NCI-H1092 (cell line): ENCODE measurements at regions not wholly inside any gene's neighbourhood (a gene's known extent, or its start where the extent isn't known, plus 50 kb on each side); places are given as distances from the start of the nearest gene placed in this dataset.
"Not testable (repeated sequence)": the region's sequence is repeated elsewhere in the genome, so short reads cannot be mapped to it uniquely, and the experiment has no call there.

Source experiments
- DNase-seq: peaks from one replicate; lab custom pipeline; 2025; lab: John Stamatoyannopoulos, UW

GRCh38 chr6:18595774-18596530, 208.8 kb downstream of the RNF144B start:
- DNase-seq: peak; percentile 63

GRCh38 chr6:18596531-18596835, 209.3 kb downstream of the RNF144B start:
- no peak for DNase-seq

GRCh38 chr6:18598551-18599264, 211.6 kb downstream of the RNF144B start:
- no peak for DNase-seq

GRCh38 chr6:18600255-18600654, 213.1 kb downstream of the RNF144B start:
- no peak for DNase-seq

- DNase-seq: peak; percentile 71
Observed at GRCh38 chr6:18601516-18602020, 214.4 kb downstream of the RNF144B start.

GRCh38 chr6:18602931-18603330, 215.8 kb downstream of the RNF144B start:
- DNase-seq: no peak

GRCh38 chr6:18603361-18603760, 216.2 kb downstream of the RNF144B start:
- no peak for DNase-seq

- no peak for DNase-seq
Observed at GRCh38 chr6:18605841-18606240, 218.7 kb downstream of the RNF144B start.

- no peak for DNase-seq
Observed at GRCh38 chr6:18609715-18610114, 222.6 kb downstream of the RNF144B start.

GRCh38 chr6:18613319-18613925, 226.3 kb downstream of the RNF144B start:
- DNase-seq: no peak

- no peak for DNase-seq
Observed at GRCh38 chr6:18629571-18629970, 242.4 kb downstream of the RNF144B start.

- DNase-seq: no peak
Observed at GRCh38 chr6:18632670-18633410, 245.7 kb downstream of the RNF144B start.

- no peak for DNase-seq
Observed at GRCh38 chr6:18634912-18635311, 247.8 kb downstream of the RNF144B start.

GRCh38 chr6:18640134-18640533, 253.0 kb downstream of the RNF144B start:
- DNase-seq: no peak

GRCh38 chr6:18640754-18641153, 253.6 kb downstream of the RNF144B start:
- DNase-seq: no peak

- DNase-seq: no peak
Observed at GRCh38 chr6:18654821-18655220, 267.7 kb downstream of the RNF144B start.

- no peak for DNase-seq
Observed at GRCh38 chr6:18656506-18656905, 269.4 kb downstream of the RNF144B start.

- not testable (repeated sequence) for DNase-seq
Observed at GRCh38 chr6:18659994-18660393, 272.8 kb downstream of the RNF144B start.

GRCh38 chr6:18663011-18663410, 275.9 kb downstream of the RNF144B start:
- peak; percentile 23 for DNase-seq

GRCh38 chr6:18664401-18664800, 277.3 kb downstream of the RNF144B start:
- DNase-seq: no peak

GRCh38 chr6:18667612-18668011, 280.5 kb downstream of the RNF144B start:
- DNase-seq: no peak

- no peak for DNase-seq
Observed at GRCh38 chr6:18668994-18669393, 281.8 kb downstream of the RNF144B start.
